ENCODE measurements at regions not wholly inside any gene's neighbourhood (a gene's known extent, or its start where the extent isn't known, plus 50 kb on each side); places are given as distances from the start of the nearest gene placed in this dataset.

GRCh38 chr2:129740504-129740903, 239.0 kb upstream of the RAB6C start:
- TF ChIP-seq, protein P1, sequence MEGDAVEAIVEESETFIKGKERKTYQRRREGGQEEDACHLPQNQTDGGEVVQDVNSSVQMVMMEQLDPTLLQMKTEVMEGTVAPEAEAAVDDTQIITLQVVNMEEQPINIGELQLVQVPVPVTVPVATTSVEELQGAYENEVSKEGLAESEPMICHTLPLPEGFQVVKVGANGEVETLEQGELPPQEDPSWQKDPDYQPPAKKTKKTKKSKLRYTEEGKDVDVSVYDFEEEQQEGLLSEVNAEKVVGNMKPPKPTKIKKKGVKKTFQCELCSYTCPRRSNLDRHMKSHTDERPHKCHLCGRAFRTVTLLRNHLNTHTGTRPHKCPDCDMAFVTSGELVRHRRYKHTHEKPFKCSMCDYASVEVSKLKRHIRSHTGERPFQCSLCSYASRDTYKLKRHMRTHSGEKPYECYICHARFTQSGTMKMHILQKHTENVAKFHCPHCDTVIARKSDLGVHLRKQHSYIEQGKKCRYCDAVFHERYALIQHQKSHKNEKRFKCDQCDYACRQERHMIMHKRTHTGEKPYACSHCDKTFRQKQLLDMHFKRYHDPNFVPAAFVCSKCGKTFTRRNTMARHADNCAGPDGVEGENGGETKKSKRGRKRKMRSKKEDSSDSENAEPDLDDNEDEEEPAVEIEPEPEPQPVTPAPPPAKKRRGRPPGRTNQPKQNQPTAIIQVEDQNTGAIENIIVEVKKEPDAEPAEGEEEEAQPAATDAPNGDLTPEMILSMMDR (IDR thresholded peaks at IDR 0.05; ENCODE audit: low read length), result no peak
- no peak for TF ChIP-seq EZH2phosphoT487 (IDR thresholded peaks at IDR 0.05; ENCODE audit: low read length)
